GM18873 (cell line): ENCODE measurements at regions not wholly inside any gene's neighbourhood (a gene's known extent, or its start where the extent isn't known, plus 50 kb on each side); places are given as distances from the start of the nearest gene placed in this dataset.
A peak's percentile ranks its signal among the peaks of the same experiment; 100 is the strongest.

ENCODE experiments used
- ATAC-seq: cut with Tn5 transposase; IDR thresholded peaks from one replicate; pipeline ENCODE4 v1.9.1; 2021; ENCODE audit warnings: mild to moderate bottlenecking, moderate library complexity, moderate number of reproducible peaks; ENCODE audit not compliant: unreplicated experiment, low FRiP score

DNA sequence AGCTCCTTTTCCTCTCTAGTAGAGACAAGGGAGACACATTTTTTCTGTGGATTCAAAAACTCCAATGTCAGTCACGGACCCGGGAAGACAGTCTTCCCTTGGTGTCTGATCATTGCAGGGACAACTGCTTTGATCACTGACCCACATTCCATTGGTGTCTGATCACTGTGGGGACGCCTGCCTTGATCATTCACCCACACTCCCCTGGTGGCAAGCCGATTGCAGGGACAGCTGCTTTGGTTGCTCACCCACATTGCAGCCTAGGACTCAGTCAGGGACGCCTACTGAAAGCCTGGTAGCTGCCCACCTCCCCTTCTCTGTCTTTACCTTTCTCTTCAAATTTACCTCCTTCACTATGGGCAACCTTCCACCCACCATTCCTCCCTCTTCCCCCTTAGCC lies 206.6 kb upstream of the DUSP10 start:
- no peak for ATAC-seq

DNA sequence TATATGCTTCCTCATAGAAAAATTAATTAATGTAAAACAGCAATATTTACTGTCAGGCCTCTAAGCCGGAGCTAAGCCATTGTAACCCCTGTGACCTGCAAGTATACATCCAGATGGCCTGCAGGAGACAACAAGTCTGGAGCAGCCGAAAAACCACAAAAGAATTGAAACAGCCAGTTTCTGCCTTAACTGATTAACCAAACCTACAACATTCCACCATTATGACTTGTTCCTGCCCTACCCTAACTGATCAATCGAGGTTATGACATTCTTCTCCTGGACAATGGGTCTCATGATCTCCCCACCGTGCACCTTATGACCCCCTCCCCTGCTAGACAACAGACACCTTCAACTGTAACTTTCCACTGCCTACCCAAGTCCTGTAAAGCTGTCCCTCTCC lies 205.8 kb upstream of the DUSP10 start:
- ATAC-seq: no peak

GRCh38 chr1:221946768-221947167 lies 204.9 kb upstream of the DUSP10 start:
- no peak for ATAC-seq

DNA sequence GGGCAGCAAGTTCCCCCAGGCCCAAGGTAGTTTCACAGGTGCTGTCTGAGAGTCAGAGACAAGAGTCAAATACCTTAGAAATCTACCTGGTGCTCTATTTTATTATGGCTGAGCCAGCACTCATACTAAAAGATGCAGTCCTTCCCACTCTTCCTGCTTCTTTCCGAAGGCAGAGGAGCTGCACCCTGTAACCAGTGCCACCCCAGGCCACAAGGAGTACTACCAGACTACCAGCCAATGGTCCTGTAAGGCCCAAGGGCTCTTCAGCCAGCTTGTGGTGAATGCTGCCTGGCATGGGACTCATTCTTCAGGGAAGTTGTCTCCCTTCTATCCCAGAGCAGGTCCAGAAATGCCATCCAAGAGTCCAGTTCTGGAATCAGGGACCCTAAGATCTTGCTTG lies 203.8 kb upstream of the DUSP10 start:
- no peak for ATAC-seq

DNA sequence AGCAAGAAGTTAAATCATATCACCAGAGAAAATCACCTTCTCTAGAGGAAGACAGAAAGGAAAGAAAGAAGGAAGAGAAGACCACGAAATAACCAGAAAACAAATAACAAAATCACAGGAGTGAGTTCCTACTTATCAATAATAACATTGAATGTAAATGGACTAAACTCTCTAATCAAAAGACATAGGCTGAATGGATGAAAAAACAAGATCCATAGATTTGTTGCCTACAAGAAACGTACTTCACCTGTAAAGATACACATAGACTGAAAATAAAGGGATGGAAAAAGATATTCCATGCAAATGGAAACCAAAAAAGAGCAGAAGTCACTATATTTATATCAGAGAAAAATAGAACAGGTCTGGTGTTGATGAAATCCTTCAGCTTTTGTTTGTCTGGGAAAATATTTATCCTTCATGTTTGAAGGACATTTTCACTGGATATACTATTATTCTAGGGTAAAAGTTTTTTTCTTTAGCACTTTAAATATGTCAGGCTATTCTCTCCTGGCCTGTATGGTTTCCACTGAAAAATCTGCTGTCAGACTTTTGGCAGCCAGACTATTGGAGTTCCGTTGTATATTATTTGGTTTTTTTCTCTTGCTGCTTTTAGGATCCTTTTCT lies 202.5 kb upstream of the DUSP10 start:
- ATAC-seq: no peak

DNA sequence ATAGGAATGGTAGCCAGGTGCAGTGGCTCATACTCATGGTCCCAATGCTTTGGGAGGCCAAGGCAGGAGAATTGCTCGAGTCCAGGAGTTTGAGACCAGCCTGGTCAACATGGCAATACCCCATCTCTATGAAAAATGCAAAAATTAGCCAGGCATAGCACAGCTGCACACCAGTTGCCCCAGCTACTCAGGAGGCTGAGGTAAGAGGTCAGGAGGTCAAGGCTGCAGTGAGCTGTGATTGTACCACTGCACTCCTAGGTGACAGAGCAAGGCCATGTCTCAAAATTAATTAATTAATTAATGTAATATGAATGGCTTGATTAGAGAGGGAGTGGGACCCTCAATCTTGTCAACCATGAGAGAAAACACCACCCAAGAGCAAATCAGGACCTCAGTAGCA lies 198.7 kb upstream of the DUSP10 start:
- ATAC-seq: no peak

- ATAC-seq: peak; percentile 92
Measured at GRCh38 chr1:221939607-221940006, 197.7 kb upstream of the DUSP10 start.

DNA sequence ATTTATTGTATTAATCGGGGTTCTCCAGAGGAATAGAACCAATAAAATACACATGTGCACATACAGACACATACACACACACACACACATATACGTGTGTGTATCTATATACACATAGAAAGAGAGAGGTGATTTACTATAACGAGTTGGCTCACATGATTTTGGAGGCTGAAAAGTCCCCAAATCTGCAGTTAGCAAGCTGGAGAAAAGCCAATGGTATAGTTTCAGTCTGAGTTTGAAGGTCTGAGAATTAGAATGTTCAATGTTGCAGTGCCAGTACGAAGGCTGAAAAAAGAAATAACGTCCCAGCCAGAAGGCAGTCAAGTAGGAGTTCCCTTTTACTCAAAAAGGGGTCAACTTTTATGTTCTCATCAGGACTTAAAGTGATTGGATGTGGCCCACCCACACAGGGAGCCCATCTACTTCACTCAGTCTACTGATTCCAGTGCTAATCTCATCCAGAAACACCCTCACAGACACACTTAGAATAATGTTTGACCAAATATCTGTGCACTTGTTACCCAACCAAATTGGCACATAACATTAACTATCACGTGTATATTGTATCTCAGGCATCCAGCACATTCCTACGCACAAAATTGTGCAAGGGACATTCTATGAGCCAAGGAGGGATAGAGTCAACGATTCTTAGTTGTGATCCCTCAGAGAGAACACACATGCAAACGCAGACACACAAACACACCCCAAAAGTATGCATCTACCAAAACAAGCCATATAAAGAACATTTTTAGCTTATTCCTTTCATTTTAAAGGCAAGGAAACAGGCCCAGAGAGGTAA lies 195.5 kb upstream of the DUSP10 start:
- ATAC-seq: no peak

GRCh38 chr1:221933814-221934213 lies 191.9 kb upstream of the DUSP10 start:
- ATAC-seq: no peak

GRCh38 chr1:221926441-221926840 lies 184.6 kb upstream of the DUSP10 start:
- no peak for ATAC-seq

DNA sequence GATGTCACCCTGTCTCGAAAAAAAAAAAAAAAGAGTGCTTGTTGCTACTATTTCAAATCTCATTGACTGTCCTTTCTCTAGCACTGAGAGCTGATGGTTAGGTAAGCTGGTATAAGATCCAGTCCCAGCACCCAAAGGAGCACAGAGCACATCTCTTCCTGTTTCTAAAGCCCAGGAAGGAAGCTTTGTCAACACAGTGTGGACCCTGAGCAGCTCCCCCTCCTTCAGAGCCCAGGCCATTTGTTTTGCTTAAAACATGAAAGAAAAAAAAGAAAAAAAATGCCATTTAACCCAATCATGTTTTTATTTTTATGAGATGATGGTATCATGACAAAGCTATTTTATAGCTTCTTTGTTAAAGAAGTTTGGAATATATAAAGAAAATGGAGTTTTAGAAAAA lies 184.1 kb upstream of the DUSP10 start:
- no peak for ATAC-seq

DNA sequence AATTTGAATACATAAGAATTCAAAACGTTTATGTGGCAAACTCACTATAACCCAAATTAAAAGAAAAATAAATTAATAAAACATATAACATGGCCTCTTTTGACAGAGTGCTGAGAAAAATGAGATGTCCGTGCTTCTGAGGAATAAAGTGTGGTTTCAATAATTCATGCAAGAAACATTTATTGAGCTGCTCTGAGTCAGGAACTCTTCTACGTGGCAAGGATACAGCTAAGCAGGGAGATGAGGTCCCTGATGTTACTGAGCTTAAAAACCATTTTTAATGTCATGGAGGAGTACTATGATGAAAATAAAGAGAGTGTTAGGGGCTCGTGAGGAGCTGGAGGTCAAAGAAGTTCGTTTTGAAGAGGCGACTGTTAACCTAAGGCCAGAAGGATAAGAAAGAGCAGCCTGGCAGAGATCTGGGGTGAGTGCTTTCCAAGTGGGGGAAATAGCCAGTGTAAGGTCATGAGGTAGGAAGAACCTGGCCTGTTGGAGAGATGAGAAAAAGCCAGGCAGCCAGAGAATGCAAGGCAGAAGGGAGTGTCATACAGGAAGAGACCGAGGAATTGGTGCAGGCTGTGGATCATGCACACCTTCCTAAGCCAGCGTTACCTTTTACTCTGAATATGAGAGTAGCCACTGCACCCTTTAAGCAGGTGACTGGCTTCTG lies 182.2 kb upstream of the DUSP10 start:
- ATAC-seq: no peak

DNA sequence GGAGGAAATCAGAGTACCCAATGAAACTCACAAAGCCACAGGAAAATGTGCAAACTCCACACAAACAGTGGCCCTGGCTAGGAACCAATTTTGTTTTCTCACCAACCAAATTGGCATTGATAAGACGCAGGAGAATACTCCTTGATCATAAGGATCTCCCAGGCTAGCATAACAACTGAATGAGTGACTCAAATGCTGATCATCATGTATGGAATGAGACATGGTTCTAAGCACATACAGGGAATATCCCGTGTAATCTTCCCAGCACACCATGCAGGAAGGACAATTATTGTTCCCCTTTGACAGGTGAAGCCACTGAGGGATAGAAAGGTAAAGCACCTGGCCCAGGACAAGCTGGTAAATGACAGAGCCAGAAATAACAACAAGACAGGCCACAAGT lies 180.0 kb upstream of the DUSP10 start:
- ATAC-seq: no peak

DNA sequence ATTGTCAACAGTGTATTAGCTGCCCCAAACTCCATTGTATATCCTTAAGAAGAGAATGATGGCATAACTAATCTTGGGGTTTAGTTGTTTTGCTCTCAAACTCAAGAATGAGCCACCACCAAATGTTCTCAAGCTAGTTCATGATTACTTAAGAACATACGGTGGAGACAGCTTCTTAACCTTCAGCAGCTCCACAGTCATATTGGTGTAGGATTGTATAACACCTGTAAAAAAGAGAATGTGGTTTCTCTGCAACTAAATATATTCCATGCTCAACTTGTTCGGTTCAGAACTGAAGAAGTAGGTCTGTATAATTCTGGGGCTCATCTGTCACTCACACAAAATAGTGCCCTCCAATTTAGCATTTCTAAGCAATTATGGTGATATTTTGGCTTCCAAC lies 177.9 kb upstream of the DUSP10 start:
- ATAC-seq: no peak

DNA sequence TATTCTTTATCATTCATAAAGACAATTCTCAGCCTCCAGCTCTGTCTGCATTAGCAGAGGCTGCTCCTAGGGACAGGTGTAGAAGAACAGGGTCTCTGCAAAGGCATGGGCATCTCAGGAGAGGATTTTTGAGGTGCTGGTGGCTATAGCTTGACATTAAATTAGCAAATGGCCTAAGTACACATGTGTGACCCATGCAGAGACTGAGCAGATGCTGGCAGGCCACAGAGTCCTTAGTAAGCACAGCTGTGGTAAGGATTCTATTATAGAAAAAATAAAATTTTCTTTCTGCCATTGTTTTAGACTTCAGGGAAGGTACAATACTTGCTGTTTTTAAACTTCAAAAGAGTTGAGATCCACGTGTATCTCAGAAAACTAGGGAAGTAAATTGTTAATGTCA lies 177.5 kb upstream of the DUSP10 start:
- no peak for ATAC-seq

- no peak for ATAC-seq
Measured at GRCh38 chr1:221916176-221916575, 174.3 kb upstream of the DUSP10 start.

DNA sequence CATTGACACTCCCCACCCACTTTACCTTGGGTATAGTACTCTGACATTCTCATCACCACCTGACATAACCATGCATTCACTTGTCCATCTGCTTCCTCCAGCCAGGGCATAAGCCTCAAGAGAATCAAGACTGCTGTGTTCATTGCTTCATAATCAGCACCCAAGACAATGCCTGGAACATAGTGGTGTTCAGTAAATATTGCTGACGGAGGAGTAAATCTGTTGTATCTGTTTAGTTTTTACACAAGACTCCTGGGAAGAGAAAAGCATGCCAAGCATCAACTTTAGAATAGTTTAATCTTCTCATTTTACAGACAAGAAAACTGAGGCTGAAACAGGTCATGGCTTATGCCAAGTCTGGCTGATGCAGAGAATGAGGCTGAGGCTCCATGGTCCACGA lies 173.9 kb upstream of the DUSP10 start:
- no peak for ATAC-seq

GRCh38 chr1:221913351-221913892 lies 171.5 kb upstream of the DUSP10 start:
- no peak for ATAC-seq

- ATAC-seq: no peak
Measured at GRCh38 chr1:221912230-221912629, 170.3 kb upstream of the DUSP10 start.

DNA sequence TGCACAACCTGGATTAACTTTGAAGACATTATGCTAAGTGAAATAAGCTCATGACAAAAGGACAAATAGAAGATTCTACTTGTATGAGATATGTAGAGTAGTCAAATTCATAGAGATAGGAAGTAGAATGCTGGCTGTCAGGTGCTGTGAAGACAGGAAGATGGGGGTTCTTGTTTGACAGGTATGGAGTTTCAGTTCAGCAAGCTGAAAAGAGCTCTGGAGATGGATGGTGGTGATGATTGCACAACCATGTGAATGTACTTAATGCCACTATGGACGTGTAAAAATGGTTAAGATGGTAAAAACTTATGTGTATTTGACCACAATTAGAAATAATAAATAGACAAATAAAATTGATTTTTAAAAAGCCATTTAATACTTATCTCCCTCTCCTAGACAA lies 169.8 kb upstream of the DUSP10 start:
- ATAC-seq: peak; percentile 60

- ATAC-seq: no peak
Measured at GRCh38 chr1:221910222-221910621, 168.3 kb upstream of the DUSP10 start.
